ENCODE measurements at regions not wholly inside any gene's neighbourhood (a gene's known extent, or its start where the extent isn't known, plus 50 kb on each side); places are given as distances from the start of the nearest gene placed in this dataset.
"Not testable (repeated sequence)": the region's sequence is repeated elsewhere in the genome, so short reads cannot be mapped to it uniquely, and the experiment has no call there.

GRCh38 chr5:72637058-72637457 lies 129.8 kb upstream of the ZNF366 start:
- Histone ChIP-seq H2BK20ac (ENCODE audit: low read depth, low read length, poor library complexity, severe bottlenecking) (no peak overlapping the region), H3K23ac (ENCODE audit: insufficient read length, low read depth, low read length) (no peak overlapping the region), H4K5ac (ENCODE audit: insufficient read length, low read depth, low read length) (no peak overlapping the region), H4K20me1 (ENCODE audit: control insufficient read depth, insufficient read depth, insufficient read length) (no peaks in the 10 kb centered on the region), H3K18ac (ENCODE audit: insufficient read length, low read depth, low read length) (no peak overlapping the region), H4K8ac (replicated peaks; ENCODE audit: insufficient read length, low read depth, low read length) (no peak overlapping the region), H4K91ac (ENCODE audit: insufficient read length, low read depth, low read length) (no peak overlapping the region), H3K4me1 (ENCODE audit: insufficient read depth, low read length) (no peaks in the 10 kb centered on the region; the same call in 1 of the 2 replicates), H3K27ac (ENCODE audit: insufficient read length, low read depth, low read length) (no peak overlapping the region), H2AK5ac (ENCODE audit: insufficient read length, low read length) (no peak overlapping the region), H3K14ac (ENCODE audit: insufficient read depth, low read length) (no peak overlapping the region), H3K27me3 (ENCODE audit: insufficient read depth, low read length) (no peaks in the 10 kb centered on the region), H2AFZ (ENCODE audit: low read length) (no peak overlapping the region), H3T11ph (ENCODE audit: low read length) (no peak overlapping the region), H3K4ac (ENCODE audit: low read depth, low read length) (no peak overlapping the region), H3K79me1 (ENCODE audit: insufficient read depth, low read depth, low read length, poor library complexity, severe bottlenecking) (no peaks in the 10 kb centered on the region), H2BK15ac (ENCODE audit: low read depth, low read length) (no peak overlapping the region), H3K4me2 (ENCODE audit: insufficient read depth, insufficient read length, low read length) (no peak overlapping the region), H2BK12ac (ENCODE audit: insufficient read length, low read depth, low read length) (no peak overlapping the region), H3K9me3 (ENCODE audit: control insufficient read depth, low read depth, low read length) (no peaks in the 10 kb centered on the region), H3K56ac (ENCODE audit: insufficient read length, low read depth, low read length) (no peak overlapping the region), H2BK120ac (ENCODE audit: low read depth, low read length, poor library complexity, severe bottlenecking) (no peak overlapping the region), H3K9ac (ENCODE audit: extremely low read depth, insufficient read length, low read length) (no peak overlapping the region), H2BK5ac (ENCODE audit: insufficient read length, low read length) (no peak overlapping the region), H3K79me2 (ENCODE audit: insufficient read depth, low read length) (no peaks in the 10 kb centered on the region), H3K23me2 (ENCODE audit: insufficient read length, low read depth, low read length, poor library complexity, severe bottlenecking) (no peaks in the 10 kb centered on the region)
- Mint-ChIP-seq H3K27ac (no peak overlapping the region), H3K27me3 (ENCODE audit: low read depth) (no peaks in the 10 kb centered on the region), H3K36me3 (ENCODE audit: insufficient read depth in 1 of 3, low read depth in 3 of 3) (no peaks in the 10 kb centered on the region), H3K4me3 (no peak overlapping the region), H3K4me1 (peaks cover 9 to 21% of the 10 kb centered on the region in 2 experiments), H3K9me3 (no peaks in the 10 kb centered on the region)
- TF ChIP-seq CTCF (conservative IDR thresholded peaks at IDR 0.05), result no peak
- no peak for DNase-seq

GRCh38 chr5:72636565-72636964 lies 129.4 kb upstream of the ZNF366 start:
- not testable (repeated sequence) for H2BK15ac ChIP-seq (ENCODE audit: low read depth, low read length); H2AFZ ChIP-seq (ENCODE audit: low read length); H4K91ac ChIP-seq (ENCODE audit: insufficient read length, low read depth, low read length); H3K4me1 ChIP-seq (ENCODE audit: insufficient read depth, low read length); H3K27me3 ChIP-seq (ENCODE audit: insufficient read depth, low read length); H3K4me2 ChIP-seq (ENCODE audit: insufficient read depth, insufficient read length, low read length); H2AK5ac ChIP-seq (ENCODE audit: insufficient read length, low read length); H3K14ac ChIP-seq (ENCODE audit: insufficient read depth, low read length); H2BK120ac ChIP-seq (ENCODE audit: low read depth, low read length, poor library complexity, severe bottlenecking); H3T11ph ChIP-seq (ENCODE audit: low read length); H3K27me3 Mint-ChIP-seq (ENCODE audit: low read depth); DNase-seq; H3K4ac ChIP-seq (ENCODE audit: low read depth, low read length); H4K5ac ChIP-seq (ENCODE audit: insufficient read length, low read depth, low read length); H2BK12ac ChIP-seq (ENCODE audit: insufficient read length, low read depth, low read length); H4K8ac ChIP-seq (replicated peaks; ENCODE audit: insufficient read length, low read depth, low read length); H2BK20ac ChIP-seq (ENCODE audit: low read depth, low read length, poor library complexity, severe bottlenecking); H3K18ac ChIP-seq (ENCODE audit: insufficient read length, low read depth, low read length); H4K20me1 ChIP-seq (ENCODE audit: control insufficient read depth, insufficient read depth, insufficient read length); H3K9me3 ChIP-seq (ENCODE audit: control insufficient read depth, low read depth, low read length); H3K4me3 Mint-ChIP-seq; H3K23me2 ChIP-seq (ENCODE audit: insufficient read length, low read depth, low read length, poor library complexity, severe bottlenecking); H3K79me2 ChIP-seq (ENCODE audit: insufficient read depth, low read length); H3K27ac ChIP-seq (ENCODE audit: insufficient read length, low read depth, low read length); H3K9ac ChIP-seq (ENCODE audit: extremely low read depth, insufficient read length, low read length); H2BK5ac ChIP-seq (ENCODE audit: insufficient read length, low read length); H3K56ac ChIP-seq (ENCODE audit: insufficient read length, low read depth, low read length); H3K79me1 ChIP-seq (ENCODE audit: insufficient read depth, low read depth, low read length, poor library complexity, severe bottlenecking); H3K23ac ChIP-seq (ENCODE audit: insufficient read length, low read depth, low read length); H3K27ac Mint-ChIP-seq; H3K36me3 Mint-ChIP-seq (ENCODE audit: insufficient read depth in 1 of 3, low read depth in 3 of 3); H3K9me3 Mint-ChIP-seq
- no CpG with 5 or more reads among the region's 2 CpGs for WGBS (ENCODE audit: extremely low coverage, insufficient read length, low lambda C conversion rate)
- peaks cover 9 to 21% of the 10 kb centered on the region in 2 experiments for H3K4me1 Mint-ChIP-seq

All from H9 (cell line).